ENCODE measurements at regions not wholly inside any gene's neighbourhood (a gene's known extent, or its start where the extent isn't known, plus 50 kb on each side); places are given as distances from the start of the nearest gene placed in this dataset.

GRCh38 chr9:2418619-2419018 is 203.0 kb upstream of the VLDLR start (continued):
- TF ChIP-seq, protein P1, sequence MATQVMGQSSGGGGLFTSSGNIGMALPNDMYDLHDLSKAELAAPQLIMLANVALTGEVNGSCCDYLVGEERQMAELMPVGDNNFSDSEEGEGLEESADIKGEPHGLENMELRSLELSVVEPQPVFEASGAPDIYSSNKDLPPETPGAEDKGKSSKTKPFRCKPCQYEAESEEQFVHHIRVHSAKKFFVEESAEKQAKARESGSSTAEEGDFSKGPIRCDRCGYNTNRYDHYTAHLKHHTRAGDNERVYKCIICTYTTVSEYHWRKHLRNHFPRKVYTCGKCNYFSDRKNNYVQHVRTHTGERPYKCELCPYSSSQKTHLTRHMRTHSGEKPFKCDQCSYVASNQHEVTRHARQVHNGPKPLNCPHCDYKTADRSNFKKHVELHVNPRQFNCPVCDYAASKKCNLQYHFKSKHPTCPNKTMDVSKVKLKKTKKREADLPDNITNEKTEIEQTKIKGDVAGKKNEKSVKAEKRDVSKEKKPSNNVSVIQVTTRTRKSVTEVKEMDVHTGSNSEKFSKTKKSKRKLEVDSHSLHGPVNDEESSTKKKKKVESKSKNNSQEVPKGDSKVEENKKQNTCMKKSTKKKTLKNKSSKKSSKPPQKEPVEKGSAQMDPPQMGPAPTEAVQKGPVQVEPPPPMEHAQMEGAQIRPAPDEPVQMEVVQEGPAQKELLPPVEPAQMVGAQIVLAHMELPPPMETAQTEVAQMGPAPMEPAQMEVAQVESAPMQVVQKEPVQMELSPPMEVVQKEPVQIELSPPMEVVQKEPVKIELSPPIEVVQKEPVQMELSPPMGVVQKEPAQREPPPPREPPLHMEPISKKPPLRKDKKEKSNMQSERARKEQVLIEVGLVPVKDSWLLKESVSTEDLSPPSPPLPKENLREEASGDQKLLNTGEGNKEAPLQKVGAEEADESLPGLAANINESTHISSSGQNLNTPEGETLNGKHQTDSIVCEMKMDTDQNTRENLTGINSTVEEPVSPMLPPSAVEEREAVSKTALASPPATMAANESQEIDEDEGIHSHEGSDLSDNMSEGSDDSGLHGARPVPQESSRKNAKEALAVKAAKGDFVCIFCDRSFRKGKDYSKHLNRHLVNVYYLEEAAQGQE (IDR thresholded peaks at IDR 0.05; ENCODE audit: low read depth, low read length): no peak

DNA sequence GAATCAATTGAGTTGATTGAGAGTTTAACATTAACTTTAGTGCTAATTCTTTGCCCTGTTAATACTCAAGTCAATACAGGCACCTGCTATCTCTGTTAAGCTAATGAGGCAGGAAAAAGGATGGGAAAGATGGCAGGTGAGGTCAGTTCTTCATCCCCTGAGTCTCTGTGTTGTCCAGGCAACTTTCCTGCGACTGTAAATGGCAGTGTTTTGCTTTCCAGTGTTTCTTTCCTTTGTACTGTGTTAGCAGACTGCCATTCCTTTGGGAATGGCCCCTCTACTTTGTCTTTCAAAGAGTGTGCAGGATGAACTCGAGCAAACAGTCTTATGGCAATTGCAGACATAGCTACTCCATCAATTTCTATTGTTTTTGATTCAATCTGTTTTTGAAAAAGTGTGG is 202.2 kb upstream of the VLDLR start:
- intact Hi-C loops (cut with micrococcal nuclease; ENCODE audit: unreplicated experiment): no loop called here
- Histone ChIP-seq H3K79me2 (ENCODE audit: control insufficient read depth, insufficient read depth, low read length) (no peaks in the 10 kb centered on the region), H3K4me1 (ENCODE audit: control insufficient read depth, insufficient read depth, low read length) (no peaks in the 10 kb centered on the region), H3K9me3 (replicated peaks; ENCODE audit: control insufficient read depth, insufficient read depth, low read length) (no peaks in the 10 kb centered on the region), H4K20me1 (ENCODE audit: control insufficient read depth, insufficient read depth) (no peaks in the 10 kb centered on the region), H3K36me3 (ENCODE audit: control insufficient read depth in 2 of 2, insufficient read depth in 2 of 2, low read length in 1 of 2) (no peaks in the 10 kb centered on the region), H2AFZ (ENCODE audit: control insufficient read depth, low read depth, low read length) (no peak overlapping the region), H3K9ac (ENCODE audit: control insufficient read depth, insufficient read depth, low read length) (no peak overlapping the region), H3K27me3 (replicated peaks in 1 of 2; ENCODE audit: control insufficient read depth in 2 of 2, insufficient read depth in 2 of 2, low read length in 1 of 2) (no peaks in the 10 kb centered on the region), H3K4me3 (no peak overlapping the region), H3K4me2 (ENCODE audit: control insufficient read depth, insufficient read depth) (no peak overlapping the region), H3K27ac (ENCODE audit: control insufficient read depth, insufficient read depth) (no peak overlapping the region)
- RAD21 ChIA-PET (ENCODE audit: unreplicated experiment): no interaction called here
- FAIRE-seq: no peak
- BruUV-seq (replicated peaks): no TSS peak
- ATAC-seq: no peak
- WGBS (ENCODE audit: insufficient coverage, insufficient replicate concordance, low lambda C conversion rate, missing lambda C conversion rate): 0% methylated on average over 2 of the region's 2 CpGs
- POLR2A ChIA-PET: no interaction called here
- CTCF ChIA-PET: interaction anchor here (2.6 kb wide), 1 partner anchor 309 kb away, joined by 9 read pairs; no protein-coding TSS in a partner anchor
- in situ Hi-C loops (cut with MboI): no loop called here
- SMC1A ChIA-PET (ENCODE audit: uncharacterized antibody, unreplicated experiment): interaction anchor here (0.7 kb wide), 1 partner anchor 874 kb away, joined by 3 read pairs; no protein-coding TSS in a partner anchor
- DNase-seq (ENCODE audit: low read depth, low spot score): no peak
- TF ChIP-seq MYC (IDR thresholded peaks at IDR 0.05; ENCODE audit: insufficient read depth, insufficient read length, insufficient replicate concordance, low read length, severe bottlenecking): no peak
- no peak for TF ChIP-seq PML (IDR thresholded peaks at IDR 0.05; ENCODE audit: low read length)
- TF ChIP-seq, protein P1 (IDR thresholded peaks at IDR 0.05; ENCODE audit: low read depth, low read length): no peak
- TF ChIP-seq SIX5 (IDR thresholded peaks at IDR 0.05; ENCODE audit: low read depth, low read length, severe bottlenecking): no peak
- no peak for TF ChIP-seq MLLT1 (IDR thresholded peaks at IDR 0.05)
- no peak for TF ChIP-seq YBX1 (IDR thresholded peaks at IDR 0.05)
- TF ChIP-seq, protein P2, sequence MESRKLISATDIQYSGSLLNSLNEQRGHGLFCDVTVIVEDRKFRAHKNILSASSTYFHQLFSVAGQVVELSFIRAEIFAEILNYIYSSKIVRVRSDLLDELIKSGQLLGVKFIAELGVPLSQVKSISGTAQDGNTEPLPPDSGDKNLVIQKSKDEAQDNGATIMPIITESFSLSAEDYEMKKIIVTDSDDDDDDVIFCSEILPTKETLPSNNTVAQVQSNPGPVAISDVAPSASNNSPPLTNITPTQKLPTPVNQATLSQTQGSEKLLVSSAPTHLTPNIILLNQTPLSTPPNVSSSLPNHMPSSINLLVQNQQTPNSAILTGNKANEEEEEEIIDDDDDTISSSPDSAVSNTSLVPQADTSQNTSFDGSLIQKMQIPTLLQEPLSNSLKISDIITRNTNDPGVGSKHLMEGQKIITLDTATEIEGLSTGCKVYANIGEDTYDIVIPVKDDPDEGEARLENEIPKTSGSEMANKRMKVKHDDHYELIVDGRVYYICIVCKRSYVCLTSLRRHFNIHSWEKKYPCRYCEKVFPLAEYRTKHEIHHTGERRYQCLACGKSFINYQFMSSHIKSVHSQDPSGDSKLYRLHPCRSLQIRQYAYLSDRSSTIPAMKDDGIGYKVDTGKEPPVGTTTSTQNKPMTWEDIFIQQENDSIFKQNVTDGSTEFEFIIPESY (IDR thresholded peaks at IDR 0.05): no peak
- TF ChIP-seq ETV6 (conservative IDR thresholded peaks at IDR 0.05 in 1 of 2, IDR thresholded peaks at IDR 0.05 in 1 of 2; ENCODE audit: borderline replicate concordance in 1 of 2, low read depth in 1 of 2): no peak
